ENCODE measurements at regions not wholly inside any gene's neighbourhood (a gene's known extent, or its start where the extent isn't known, plus 50 kb on each side); places are given as distances from the start of the nearest gene placed in this dataset.

DNA sequence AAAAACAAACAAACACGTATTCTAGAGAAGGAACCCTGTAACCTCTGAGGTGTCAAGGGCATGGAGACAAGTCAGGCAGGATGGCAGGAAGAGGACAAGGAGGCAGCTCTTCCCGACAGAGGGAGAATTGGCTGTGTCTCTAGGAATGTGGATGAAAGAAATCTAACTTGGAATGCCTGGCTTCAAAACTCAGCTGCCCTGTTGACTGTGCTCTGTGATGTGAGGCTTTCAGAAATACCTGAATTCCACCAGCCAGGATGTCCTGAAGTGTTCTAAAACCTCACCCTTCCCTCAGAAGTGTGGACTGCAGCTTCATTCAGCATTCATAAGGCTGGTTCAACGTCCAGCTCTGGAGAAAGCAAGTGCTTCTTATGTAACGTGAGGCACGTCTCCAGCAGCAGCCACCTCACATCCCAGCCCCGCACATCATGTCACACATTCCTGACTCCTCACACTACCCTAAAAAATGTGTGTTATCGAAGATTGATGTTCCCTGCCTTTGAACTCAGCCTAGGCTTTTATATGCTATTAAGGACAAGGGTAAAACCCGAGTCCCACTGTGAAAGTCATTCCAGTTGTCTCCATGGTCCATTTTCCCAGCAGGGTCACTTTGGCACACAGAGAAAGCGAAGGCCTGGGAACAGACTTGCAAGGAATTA lies 398.9 kb downstream of the ETS1 start:
- TF ChIP-seq CTCF (IDR thresholded peaks at IDR 0.05) (no peak), POLR2A (IDR thresholded peaks at IDR 0.05) (no peak)

Data from prostate gland (tissue), 2 donors.